DMS 273 treated with DMSO at 0.1 percent for 48 hours (cell line): ENCODE measurements at regions not wholly inside any gene's neighbourhood (a gene's known extent, or its start where the extent isn't known, plus 50 kb on each side); places are given as distances from the start of the nearest gene placed in this dataset.

Source experiments
- DNase-seq: peaks from one replicate; lab custom pipeline; 2025; lab: John Stamatoyannopoulos, UW

DNA sequence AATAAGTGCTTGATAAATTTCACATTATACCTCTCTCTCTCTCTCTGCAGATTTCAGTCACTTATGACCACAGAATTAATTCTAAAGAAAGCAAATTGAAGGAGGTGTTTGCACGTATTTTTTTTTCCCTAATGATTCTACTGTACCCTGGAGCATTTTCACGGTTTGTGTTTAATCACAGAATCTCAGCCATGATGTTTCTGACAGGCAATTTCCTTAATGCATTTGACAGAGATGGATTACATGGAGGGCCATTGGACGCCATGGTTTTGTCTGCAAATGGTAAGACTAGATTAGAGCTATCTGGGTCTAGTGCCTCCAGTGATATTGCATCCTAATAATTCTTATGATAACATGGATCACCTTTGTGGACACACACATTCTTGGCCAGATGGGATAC lies 147.5 kb upstream of the RBFOX1 start:
- DNase-seq, result no peak

DNA sequence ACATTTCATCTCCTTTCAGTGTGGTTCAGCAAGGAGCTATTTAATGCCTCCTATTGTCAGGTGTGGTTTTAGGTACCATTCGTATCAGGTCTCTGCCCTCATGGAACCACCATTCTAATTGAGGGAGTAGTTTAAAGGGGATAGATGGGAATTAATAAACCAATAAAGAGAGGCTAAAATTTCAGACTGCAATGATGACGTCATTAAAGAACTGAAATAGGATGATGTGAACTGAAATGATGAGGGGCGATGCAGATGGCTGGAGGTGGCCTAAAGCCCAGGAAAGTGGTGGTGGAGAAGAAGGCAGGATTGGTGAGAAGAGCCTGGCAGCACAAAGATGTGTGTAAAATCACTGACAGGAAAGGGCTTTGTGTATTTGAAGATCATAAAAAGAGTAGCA lies 148.9 kb upstream of the RBFOX1 start:
- no peak for DNase-seq

DNA sequence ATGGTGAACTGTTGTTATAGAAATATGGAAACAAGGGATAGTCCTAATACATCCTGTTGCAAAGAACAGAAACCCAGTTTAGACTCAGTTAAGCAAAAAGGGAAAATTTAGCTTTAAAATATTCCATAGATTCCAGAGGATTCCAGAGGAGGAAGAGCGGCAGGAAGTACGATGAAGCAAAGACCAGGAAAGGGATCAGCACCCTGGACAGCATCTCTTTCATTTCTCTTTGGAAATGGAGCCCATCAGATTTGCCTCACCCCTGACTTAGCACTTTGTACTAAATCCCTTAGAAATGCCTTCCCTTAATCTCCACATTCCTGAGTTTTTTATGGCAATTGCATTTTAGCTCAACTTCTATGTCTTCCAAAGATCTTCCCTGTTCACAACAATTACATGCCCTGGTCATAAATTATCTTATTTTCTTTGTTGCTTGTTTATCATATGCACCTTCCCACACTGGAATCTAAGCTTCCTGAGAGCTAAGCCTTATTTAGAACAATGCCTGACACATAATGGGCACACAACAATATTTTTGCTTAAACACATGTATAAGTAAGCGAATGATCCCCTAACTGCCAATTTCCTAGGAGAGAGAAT lies 150.0 kb upstream of the RBFOX1 start:
- DNase-seq, result no peak

DNA sequence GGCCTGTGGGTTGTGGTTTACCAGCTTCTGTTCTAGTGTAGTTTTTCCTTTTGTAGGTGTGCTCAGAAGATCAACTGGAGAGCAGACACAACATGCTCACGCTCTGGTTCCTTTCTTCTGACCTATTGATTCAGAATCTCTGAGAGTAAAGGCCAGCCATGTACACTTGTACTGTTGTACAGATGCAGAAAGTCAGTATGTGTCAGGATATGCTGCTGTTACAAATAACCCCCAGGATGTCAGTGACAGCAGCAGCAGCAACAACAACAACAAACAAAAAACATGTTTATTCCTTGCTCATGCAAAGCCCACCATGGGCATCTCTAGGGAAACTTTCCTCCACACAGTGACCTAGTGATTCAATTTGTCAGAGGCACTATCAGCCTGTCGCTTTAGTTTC lies 154.8 kb upstream of the RBFOX1 start:
- no peak for DNase-seq

DNA sequence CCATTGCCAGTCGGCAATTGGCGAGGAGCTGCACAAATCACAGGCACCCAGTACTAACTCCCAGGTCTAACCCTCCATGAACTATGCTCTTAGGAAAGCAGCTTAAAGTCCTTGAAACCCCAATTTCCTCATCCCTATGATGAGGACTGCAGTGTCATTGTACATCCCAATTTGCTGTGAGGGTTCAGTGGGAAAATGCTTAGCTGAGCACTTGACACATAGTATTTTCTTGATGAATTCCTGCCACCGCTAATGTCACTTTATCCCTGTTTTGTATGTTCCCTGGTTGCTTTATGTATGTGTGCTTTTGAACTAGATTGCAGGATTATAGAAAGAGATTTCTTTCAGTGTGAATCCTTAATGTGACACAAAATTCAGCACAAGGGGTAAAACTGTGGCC lies 161.5 kb upstream of the RBFOX1 start:
- DNase-seq, result no peak

DNA sequence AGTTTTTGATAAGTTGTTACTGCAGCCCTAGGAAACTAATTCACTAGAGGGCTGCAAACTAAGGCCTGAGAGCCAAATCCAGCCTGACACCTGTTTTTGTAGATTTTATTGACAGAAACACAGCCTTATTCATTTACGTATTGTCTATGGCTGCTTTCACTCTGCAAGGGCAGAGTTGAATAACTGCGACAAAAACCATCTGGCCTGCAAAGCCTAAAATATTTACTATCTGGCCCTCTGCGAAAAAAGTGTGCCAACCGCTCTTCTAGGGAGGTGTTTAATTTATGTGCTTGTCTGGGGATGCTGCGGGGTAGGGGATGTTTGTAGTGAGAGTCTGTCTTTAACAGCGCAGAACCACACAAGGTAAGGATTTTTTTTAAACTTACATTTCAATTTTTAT lies 165.0 kb upstream of the RBFOX1 start:
- DNase-seq, result no peak

DNA sequence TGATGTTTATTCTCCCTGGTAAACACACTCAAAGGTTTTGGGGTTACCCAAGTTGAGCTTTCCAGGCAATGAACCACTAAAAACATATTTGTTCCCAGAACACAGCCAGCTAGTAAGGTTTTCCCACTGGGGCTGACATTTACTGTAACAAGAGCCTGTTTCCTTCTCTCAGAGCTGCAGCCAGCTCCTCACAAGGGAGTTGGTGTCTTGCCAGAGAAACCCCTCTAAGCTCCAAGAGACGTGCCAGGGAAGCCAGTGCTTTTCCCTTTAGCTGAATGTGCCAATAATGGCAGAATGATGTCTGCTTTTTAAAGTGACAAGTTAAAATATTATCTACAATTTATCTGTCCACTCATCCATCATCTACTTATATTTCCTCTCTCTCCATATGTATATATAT lies 170.8 kb upstream of the RBFOX1 start:
- DNase-seq, result no peak

DNA sequence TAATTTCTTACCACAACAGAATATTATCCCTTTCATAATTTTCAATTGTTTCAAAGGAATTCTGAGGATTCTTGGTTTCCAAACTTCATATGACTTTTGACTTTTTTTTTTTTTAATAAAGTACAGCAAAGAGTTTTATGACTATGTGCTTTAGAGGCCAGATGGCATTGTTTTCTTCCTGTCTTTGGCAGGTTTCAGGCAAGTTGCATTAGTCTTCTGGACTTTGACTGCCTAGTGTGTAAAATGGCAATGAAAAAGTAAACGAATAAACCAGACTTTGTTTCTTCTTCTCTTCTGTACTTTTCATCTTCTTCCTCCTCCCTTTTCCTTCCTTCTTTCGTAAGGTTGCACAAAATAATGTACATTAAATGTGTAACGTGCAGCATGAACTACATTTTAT lies 172.6 kb upstream of the RBFOX1 start:
- DNase-seq, result no peak

DNA sequence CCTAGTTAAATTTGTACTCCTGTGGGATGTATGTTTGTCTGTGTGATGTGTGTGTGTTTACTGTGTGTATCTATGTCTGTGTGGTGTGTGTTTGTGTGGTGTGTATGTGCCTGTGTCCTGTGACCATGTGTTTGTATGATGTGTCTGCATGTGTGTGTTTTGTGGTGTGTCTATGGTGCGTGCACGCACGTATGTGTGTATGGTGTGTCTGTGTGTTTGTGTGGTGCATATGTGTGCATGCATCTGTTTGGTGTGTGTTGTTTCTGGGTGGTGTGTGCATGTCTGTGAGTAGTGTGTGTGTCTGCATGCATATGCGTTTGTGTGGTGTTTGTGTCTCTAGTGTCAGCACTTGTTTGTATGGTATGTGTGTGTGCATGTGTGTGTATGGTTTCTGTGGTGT lies 174.2 kb upstream of the RBFOX1 start:
- no peak for DNase-seq

DNA sequence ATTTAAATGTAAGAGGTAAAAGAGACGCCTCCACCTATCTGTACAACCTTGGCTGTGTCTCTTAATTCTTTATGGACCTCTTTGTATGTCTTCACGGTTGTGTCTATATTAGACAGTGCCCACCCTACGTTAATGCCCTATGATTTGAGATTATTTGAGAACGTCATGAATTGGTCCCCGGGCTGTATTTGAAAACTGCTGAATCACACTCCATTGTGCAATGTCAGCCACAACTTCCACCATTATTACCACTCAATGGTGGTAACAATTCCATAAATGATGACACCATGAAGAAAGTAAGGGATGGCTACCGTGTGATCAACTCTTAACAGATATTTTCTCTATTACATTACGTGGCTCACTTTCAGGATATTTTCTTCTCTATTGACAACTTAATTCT lies 182.4 kb upstream of the RBFOX1 start:
- no peak for DNase-seq

DNA sequence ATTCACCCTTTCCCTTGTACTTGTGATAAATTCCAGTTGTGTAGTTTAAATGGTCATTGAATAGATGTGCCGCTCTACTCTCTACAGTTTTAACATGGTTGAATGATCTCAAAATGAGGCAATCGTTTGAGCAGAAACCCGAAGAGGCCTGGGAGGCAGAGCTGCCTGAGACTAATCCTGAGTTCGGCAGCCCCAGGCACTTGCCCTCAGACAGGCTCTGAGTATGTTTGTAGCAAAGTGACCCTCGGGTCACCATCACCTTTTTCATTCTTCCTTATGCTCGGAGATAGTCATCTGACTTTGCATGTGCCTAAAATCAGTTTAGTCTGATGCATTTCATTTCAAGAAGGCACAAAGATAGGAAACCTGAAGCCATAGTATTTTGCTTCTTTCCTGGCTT lies 184.0 kb upstream of the RBFOX1 start:
- no peak for DNase-seq

DNA sequence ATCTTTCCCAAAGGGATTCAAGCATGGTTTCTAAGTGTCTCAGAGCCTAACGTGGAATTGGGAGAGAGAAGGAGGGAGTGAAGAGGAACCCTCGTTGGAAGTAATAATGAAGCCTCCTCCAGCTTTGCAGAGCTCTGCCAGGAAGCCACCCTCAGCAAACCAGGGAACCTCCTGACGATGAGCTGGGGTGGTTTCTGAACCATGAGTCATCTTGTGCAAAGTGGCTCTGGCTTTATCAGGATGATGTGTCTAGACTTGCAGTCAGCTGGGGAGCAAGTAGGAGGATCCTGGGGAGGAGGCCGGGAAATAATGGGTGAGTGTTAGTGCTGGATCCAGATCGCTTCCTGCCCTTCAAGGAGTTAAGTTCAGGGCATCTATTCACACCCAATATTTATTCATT lies 191.7 kb upstream of the RBFOX1 start:
- no peak for DNase-seq

DNA sequence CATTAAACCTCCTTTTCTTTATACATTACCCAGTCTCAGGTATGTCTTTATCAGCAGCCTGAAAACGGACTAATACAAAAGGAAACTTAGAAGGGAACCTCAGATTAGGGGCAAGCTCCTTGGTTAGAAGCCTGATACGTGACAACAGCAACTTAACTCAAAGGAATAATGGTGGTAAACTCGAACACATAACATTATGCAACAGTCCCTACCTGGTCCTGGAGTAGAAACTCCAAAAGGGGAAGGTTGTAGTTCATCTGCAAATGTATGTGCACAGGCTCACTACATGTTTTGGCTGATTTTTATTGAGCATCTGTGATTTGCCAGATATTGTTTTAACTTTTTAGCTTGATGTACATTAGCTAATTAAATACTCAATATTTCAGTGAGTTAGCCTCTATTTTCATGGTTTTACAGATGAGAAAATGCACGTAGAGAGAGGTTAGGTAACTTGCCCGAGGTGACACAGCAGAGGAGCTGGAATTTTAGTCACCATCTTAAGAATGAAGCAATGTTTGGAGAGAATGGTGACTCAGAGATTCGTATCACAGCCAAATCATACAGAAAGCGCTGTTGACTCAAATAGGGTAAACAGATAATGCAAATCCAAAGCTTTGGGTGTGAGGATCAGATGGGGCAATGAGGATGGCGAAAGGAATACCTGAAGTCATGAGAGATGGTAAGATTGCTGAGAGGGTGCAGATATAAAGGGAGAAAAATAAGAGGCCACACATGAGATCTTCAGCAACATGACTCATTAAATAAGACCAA lies 194.9 kb upstream of the RBFOX1 start:
- no peak for DNase-seq

DNA sequence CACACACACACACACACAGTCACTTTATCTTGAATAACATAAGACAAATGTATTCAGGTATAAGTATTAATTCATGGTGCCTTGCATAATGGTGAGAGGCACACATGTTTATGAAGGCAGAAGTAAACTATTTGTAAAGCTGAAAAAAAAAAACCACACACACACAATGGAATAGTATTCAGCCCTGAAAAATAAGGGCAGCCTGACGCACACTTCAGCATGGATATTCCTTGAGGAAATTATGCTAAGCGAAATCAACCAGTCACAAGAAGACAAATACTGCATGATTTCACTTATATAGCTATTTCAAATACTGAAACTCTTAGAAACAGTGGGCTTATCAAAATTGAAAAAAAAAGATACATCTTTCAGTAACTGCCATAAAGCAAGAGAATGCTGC lies 200.2 kb upstream of the RBFOX1 start:
- no peak for DNase-seq

DNA sequence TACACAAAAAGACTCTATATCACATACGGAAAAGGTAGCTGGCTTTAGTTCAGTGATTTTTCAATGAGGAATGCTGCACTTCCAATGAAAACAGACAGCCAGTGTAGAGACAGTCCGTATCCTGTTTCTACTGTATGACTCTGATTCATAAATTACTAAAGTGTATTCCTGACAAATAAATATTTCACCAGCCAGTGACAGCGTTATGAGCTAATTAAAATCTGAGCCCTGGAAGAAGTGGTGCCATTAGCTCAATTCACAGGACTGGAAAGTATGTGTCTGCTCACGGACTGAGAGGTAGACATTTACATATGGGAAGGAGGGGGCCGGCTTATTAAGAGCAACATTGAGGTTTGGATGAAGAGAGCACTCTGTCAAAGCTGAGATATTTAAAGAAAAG lies 207.9 kb upstream of the RBFOX1 start:
- no peak for DNase-seq

DNA sequence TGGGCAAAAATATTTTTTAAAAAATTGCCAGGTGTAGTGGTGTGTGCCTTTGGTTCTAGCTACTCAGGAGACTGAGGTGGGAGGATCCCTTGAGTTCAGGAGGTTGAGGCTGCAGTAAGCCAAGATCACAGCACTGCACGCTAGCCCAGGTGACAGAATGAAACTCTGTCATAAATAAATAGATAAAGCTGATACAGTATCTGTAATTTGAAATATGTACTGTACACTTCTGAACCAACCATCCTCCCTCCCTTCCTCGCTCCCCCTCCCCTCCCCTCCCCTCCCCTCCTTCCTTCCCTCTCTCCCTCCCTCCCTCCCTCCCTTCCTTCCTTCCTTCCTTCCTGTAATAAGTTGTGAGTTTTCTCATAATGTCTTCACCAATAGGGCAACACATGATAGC lies 208.4 kb upstream of the RBFOX1 start:
- no peak for DNase-seq

DNA sequence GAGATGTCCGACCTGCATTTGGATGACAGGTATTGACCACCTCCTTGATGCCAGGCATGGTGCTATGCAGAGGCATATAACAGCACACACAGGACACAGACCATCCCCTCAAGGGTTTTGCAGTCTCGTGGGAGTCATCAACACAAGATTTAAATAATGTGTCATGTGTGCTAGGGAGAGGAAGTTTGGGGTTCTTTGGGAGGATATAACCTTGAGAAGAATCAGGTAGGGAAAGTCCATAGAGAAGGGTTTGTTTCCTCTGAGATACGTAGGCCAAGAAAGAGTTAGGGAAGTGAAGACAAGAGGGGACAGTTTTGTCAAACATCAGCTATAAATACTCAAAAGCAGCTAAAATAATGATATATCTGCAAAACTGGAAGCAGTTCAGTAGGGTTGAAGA lies 215.9 kb upstream of the RBFOX1 start:
- DNase-seq, result no peak

DNA sequence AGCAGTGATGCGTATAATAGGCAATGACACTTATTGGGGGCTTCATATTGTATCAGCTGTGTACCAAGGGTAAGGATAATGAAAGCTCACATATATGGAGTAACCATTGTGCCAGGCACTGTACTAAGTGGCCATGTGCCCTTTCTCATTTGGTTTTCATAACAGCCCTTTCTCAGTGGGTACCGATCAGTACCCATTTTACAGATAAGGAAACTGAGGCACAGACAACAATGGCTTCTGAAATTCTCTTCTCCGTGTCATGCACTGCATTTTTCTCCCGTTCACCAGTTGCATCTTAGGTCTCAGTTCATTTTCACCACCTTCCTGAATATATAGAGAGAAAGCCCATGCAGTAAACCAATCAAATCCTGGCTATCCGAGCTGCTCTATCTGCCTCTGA lies 216.7 kb upstream of the RBFOX1 start:
- no peak for DNase-seq

DNA sequence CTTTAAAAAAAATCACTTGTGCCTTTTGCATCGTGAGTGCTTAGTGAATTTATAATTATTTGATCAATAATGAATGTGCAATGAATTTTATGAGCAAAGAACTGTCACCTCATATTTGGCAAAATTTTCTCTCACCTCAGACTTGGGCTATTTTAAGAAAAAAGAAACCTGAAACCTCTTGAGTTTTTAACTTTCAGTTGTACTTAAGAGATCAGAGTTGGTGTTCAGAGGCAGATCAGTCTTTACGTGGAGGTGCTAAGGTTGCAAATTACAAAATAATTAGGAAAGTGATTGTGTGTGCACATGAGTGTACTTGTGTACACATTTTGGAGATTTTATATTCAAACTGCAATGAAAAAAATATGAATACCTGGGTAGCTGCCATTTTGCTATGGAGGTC lies 218.7 kb upstream of the RBFOX1 start:
- DNase-seq, result no peak

DNA sequence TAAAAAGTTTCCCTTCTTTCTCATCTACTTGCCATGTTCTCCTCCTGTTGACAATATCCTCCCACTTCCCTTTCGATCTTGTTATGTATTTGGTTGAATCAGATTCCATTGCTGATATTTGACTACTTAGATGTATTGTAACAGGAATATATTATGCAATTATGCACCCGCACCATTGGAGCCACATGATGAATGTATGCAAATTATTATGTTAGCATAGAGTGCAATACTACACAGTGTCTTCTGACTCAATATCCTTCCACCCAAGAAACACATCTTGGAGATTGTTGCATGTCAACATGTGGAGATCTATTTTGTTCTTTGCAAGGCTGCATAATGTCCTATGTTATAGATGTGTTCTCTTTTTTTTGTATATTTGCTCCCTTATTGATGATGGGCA lies 219.2 kb upstream of the RBFOX1 start:
- no peak for DNase-seq

DNA sequence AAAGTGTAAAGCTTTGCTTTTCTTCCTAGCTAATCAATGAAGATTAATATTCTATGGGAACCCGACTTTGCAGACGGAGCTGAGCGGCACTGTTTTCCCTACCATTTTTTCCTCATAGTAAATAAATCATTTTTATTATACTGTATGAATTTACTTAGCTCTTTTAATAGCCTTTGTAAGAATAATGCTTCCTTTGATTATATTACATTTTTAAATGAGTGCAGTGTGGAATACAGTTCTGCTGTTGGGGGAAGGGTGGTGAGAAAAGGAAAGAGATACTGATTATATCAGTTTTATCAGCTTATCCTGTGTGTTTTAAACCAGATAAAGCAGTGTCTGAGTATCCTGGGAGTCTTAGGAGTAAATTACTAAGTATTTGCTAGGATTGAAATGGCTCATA lies 221.4 kb upstream of the RBFOX1 start:
- DNase-seq, result no peak

DNA sequence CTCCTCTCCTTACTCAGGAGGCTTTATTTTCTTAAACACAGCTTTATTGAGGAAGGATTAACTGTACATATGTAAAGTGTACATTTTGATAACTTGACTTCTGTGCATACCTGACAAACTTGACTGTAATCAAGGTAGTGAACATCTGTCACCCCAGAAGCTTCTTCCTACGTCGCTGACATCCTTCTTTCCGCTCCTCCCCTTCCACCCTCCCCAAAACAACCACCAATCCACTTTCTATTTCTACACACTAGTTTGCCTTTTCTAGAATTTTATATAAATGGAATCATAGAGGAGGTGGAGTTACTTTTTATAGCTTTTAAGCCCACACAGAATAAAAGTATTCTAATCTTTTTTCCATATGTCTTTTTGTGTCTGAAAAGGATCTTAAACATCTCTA lies 225.2 kb upstream of the RBFOX1 start:
- DNase-seq, result no peak

DNA sequence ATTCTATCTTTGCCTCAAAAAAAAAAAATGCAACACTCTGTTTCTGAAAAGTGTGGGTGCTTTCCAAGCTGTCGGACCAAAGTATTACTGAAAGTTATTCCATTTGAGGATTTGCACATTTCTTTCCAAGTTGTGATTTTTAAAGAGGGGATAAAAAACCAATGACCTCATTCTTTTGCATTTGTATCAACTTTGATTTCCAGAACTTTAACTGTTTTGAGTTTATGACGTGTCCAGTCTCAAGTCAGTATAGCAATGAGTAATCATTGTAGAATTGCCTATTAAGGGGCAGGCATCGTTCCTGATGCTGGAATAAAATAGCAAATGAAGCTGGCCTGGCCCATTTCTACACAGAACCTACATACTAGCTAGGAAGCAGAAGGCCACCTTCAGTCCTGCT lies 229.6 kb upstream of the RBFOX1 start:
- no peak for DNase-seq

DNA sequence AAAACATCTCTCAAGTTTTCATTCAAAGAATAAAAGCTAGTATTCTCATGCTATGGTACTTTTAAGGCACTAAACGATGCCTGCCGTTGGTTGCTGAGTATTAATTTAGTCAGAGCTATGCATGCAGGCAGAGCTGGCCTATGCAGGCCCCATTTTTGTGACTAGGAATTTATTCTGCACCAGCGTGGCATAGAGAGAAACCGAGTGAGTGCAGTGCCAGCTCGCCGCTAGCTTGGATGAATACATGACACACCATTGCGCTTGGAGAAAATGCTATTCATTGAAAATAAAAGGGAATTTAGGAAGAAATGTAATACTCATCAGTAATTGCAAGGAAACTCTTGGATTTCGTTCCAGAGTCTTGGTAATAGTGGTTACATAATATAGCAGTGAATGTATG lies 231.6 kb upstream of the RBFOX1 start:
- DNase-seq, result no peak
